Upper lobe of left lung (tissue), 4 donors: ENCODE measurements at regions not wholly inside any gene's neighbourhood (a gene's known extent, or its start where the extent isn't known, plus 50 kb on each side); places are given as distances from the start of the nearest gene placed in this dataset.

Experiments used
- EP300 ChIP-seq, 4 donors: sonication (generic); formaldehyde crosslinking; IDR thresholded peaks; one replicate each; pipeline ENCODE4 v1.5.1; 2017; ENCODE audit warnings: antibody characterized with exemption in 4 of 4, control low read depth in 2 of 4
- POLR2AphosphoS5 ChIP-seq, 2 donors: sonication (generic); formaldehyde crosslinking; IDR thresholded peaks; one replicate each; pipeline ENCODE4 v1.5.1; 2017; ENCODE audit warnings: antibody characterized with exemption in 2 of 2
- TF ChIP-seq, protein P1 (sequence below), 6 experiments: fragments of 450-650 bp in 4 of 6; fragments of 200-600 bp in 2 of 6; sonication (generic) in 2 of 6; IDR thresholded peaks; one replicate each; pipeline ENCODE4 v1.5.1; 2016 to 2019; ENCODE audit warnings: antibody characterized with exemption in 6 of 6

DNA sequence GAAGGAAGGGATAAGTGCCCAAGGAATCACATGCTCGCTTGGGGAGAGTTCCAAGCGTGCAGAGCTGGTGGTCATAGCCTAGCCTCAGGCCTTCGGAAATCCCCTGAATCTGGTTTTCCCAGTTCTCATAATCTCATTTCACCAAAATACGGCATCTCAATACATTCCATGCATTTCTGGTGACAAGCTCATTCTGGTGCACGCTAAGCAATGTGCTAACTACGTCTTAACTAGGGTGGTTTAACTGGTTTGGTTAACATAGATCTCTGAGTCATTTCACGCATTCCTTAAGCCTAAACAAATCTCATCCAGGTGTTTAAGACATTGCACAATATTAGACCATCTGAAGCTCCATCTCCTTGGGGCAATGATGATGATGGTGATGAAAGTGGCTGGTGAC is 72.9 kb upstream of the STEAP1B start:
- TF ChIP-seq, protein P1, sequence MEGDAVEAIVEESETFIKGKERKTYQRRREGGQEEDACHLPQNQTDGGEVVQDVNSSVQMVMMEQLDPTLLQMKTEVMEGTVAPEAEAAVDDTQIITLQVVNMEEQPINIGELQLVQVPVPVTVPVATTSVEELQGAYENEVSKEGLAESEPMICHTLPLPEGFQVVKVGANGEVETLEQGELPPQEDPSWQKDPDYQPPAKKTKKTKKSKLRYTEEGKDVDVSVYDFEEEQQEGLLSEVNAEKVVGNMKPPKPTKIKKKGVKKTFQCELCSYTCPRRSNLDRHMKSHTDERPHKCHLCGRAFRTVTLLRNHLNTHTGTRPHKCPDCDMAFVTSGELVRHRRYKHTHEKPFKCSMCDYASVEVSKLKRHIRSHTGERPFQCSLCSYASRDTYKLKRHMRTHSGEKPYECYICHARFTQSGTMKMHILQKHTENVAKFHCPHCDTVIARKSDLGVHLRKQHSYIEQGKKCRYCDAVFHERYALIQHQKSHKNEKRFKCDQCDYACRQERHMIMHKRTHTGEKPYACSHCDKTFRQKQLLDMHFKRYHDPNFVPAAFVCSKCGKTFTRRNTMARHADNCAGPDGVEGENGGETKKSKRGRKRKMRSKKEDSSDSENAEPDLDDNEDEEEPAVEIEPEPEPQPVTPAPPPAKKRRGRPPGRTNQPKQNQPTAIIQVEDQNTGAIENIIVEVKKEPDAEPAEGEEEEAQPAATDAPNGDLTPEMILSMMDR (IDR thresholded peaks at IDR 0.05) = no peak
- TF ChIP-seq POLR2AphosphoS5 (IDR thresholded peaks at IDR 0.05) (no peak), EP300 (IDR thresholded peaks at IDR 0.05) (no peak)
